ACHN (cell line): ENCODE measurements at regions not wholly inside any gene's neighbourhood (a gene's known extent, or its start where the extent isn't known, plus 50 kb on each side); places are given as distances from the start of the nearest gene placed in this dataset.

Experiments used
- DNase-seq: peaks from one replicate; pipeline ENCODE4 v3.0.0-alpha.2; 2015
- in situ Hi-C: cut with HindIII; loops from 2 replicates; pipeline ENCODE4 v1.10.0; 2017; ENCODE audit warnings: low sequenced_read_pairs, low pct_ligation_motif_present, low pct_unique_long_range_greater_than_20kb

GRCh38 chr11:116505298-116506262, 267.2 kb downstream of the BUD13 start:
- in situ Hi-C loops, result no loop called here
- no peak for DNase-seq

- DNase-seq, result no peak
- in situ Hi-C loops, result no loop called here
Measured at GRCh38 chr11:116504541-116505297, 268.1 kb downstream of the BUD13 start.

DNA sequence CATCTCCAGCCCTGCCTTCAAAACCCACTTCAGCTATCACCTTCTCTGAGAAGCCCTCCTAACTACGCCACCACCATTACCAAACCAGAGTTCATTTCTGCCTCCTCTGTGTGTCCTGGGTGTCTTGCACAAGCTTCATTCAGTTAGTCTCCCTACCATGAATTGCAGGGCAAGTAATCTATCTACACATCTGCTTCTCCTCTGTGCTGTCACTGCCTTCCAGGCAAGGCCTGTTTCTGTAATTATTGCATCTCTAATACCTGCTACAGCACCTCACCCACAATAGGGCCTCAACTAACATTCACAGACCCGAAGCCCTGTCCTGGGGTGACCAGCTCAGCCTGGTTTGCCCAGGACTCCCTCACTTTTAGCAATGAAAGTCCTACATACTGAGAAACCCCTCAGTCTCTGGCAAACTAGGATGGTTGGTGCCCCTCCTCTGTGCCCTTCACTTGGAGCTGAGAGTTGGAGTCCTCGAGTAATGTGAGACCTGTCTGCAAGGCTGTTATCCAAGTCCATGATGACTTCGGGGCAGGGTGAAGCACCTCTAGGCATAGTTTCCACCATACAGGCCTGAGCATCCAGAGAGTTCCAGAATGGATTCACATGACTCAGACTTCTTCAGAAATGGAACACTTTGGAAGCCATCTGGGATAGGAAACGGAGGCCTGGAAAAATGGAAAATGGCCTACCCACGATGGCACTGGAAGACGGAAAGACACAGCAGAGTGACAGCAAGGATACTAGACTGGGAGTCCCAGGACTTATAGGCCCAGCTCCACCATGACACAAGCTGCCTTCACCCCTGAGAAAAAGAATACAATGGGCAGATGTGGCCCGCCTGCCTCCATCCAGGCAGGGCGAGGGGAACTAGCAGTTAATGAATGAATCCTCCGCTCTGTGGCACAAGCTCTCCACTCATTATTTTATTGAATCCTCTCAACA, 269.3 kb downstream of the BUD13 start:
- in situ Hi-C loops, result no loop called here
- no peak for DNase-seq

GRCh38 chr11:116502641-116503061, 270.1 kb downstream of the BUD13 start:
- in situ Hi-C loops, result no loop called here
- no peak for DNase-seq

GRCh38 chr11:116501728-116502127, 271.1 kb downstream of the BUD13 start:
- in situ Hi-C loops, result no loop called here
- no peak for DNase-seq

GRCh38 chr11:116500947-116501602, 271.7 kb downstream of the BUD13 start:
- in situ Hi-C loops, result no loop called here
- DNase-seq, result no peak

DNA sequence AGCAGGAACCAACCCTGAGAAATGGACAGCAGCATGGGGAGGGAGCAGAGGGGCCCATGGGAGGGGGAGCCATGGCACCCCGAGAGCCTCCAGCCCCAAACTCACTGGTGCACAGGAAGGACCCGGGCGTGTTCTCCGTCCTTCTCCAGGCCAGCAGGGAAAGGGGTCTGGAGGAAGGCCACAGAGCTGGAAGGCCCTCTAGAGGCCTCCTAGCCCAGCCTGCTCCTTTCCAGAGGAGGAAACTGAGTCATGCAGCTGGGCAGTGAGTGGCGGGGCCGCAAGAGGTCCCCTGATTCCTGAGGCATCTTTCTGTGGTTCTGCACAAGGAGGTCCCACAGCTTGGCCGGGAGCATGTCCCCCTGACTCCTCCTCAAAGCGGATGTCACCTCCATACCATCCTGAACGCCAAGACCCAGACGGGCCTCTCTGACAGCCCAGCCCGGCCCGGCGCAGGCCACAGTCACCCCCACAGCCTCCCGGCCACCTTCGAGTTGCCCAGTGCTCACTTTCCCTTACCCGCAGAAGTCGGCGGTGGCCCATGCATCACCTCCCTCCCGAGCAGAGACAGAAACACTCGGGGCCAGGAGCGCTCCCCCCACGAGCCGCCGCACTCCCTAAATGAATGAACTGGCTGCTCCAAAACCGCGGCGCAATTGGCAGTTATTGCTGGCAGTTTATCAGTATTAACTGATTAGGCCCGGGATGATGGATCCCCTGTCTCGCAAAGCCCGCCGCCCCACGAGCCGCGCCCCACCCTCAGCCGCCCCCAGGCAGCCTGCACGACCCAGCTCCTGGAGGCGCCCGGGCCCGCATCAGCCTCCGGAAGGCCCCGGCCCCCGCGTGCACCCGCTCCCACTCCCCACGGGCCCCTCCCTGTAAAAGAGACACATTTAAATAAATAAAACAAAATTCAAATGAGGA, 272.5 kb downstream of the BUD13 start:
- no peak for DNase-seq
- in situ Hi-C loops, result no loop called here

GRCh38 chr11:116499396-116500003, 273.3 kb downstream of the BUD13 start:
- in situ Hi-C loops, result no loop called here
- peak; percentile 65 for DNase-seq

GRCh38 chr11:116498161-116498560, 274.6 kb downstream of the BUD13 start:
- no peak for DNase-seq
- in situ Hi-C loops, result no loop called here

DNA sequence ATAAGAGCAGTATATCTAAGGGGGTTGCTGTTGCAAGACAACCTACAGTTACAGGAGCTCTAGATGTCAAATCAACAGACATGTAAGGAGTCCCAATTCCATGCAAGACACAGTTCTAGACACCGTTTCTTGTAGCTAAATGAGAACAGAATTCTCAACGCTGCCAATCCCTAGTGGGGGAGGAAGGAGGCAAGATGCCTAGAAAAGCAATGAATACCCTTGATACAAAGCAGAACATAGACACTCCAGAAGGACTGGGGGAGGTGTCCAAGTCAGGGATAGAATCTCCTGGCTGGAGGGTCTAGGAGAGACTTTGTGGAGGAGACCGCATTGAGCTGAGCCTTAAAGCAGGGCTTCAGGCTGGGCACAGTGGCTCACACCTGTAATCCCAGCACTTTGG, 280.2 kb downstream of the BUD13 start:
- no peak for DNase-seq
- in situ Hi-C loops, result no loop called here

DNA sequence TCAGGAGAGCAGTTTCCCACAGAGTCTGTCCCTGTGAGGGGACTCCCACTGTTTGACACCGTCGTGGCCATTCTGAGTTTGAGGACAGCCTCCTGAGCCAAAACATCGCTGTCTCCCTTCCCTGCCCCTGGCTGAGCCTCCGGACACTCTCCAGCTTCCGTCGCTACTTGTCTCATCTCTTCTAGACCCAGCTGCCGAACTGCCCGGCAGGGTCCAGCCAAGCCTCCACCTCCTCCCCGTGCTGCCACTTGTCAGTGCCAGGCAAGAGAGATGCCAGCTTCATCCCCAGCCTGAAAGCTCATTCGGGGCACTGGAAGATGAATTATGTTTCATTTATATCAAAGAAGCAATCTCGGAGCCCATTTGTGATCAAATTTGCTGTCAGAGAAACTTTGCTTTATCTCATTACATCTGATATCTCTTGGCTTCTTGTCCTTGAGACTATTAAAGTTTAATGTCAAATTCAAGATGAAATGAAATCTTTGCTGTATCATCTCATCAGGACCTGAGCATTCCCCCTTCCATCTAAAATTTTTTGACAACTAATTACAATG, 283.9 kb downstream of the BUD13 start:
- no peak for DNase-seq
- in situ Hi-C loops, result no loop called here

- in situ Hi-C loops, result no loop called here
- DNase-seq, result no peak
Measured at GRCh38 chr11:116485425-116485824, 287.4 kb downstream of the BUD13 start.

DNA sequence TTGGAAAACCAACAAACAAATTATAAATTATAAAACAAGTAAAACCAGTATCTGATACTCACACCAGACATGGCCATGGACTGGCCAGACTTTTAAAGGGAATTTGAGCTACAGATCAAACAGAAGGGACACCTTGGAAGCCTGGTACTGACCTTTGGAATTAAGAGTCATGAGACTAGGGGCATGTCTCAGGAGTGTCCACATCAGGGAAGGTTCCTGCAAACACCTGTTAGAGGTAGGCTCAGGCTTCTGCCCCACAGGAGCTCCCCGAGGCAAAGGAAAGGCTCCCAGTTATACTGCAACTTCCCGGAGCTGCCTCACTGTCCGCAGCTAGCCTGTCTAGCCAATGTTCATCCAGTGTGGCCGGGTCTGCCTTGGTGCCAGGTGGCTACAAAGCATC, 290.1 kb downstream of the BUD13 start:
- DNase-seq, result no peak
- in situ Hi-C loops, result no loop called here

GRCh38 chr11:116481126-116481675, 291.6 kb downstream of the BUD13 start:
- DNase-seq, result no peak
- in situ Hi-C loops, result no loop called here

DNA sequence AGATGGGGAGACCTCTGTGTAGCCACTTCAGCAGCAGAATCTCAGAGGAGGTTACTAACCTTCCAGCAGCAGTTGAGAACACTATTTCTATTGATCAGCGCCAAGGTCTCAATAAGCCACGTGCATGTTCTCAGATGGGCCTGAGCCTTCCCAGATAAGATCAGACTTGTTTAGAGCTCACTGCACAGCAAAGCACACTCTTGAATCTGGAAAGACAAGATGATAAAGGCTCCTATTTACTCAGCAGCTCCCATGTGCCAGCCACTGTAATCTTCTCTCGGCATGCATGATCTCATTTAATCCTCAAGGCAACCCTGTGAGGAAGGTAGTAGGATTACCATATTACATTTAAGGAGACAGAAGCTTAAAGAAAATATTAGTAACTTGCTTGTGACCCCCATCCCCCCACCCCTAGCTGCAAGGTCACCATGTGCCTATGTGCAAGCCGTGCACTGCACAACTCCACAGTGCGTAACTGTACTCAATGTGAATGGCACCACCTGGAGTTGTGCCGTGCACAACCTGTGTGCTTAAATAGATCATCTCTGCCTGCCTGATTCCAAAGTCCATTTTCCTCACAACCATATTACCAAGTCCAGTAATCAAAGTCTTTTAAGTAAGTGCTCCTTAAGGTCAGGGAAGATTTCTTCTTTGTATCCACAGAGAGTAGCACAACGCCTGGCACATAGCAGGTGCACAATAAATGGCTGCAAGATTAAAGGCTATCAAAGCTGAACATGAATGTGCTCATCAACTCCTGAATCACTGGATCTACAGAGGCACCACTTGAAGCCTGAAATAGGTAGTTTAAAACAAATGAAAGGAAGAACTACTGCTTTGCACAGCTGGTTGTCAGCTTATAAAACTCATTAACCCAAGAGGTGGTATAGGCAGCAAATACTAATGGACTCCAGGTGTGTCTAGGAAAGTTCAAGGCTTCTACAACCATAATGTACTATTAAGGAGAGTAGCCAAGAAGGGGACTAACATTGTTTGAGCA, 293.8 kb downstream of the BUD13 start:
- in situ Hi-C loops, result no loop called here
- no peak for DNase-seq
